IMR-90 (cell line): ENCODE measurements at regions not wholly inside any gene's neighbourhood (a gene's known extent, or its start where the extent isn't known, plus 50 kb on each side); places are given as distances from the start of the nearest gene placed in this dataset.

Experiments
- ATAC-seq: fragments of 200-7000 bp; cut with Tn5 transposase; 2 replicates; pipeline ENCODE4 v1.9.1; 2020; ENCODE audit warnings: low read depth, mild to moderate bottlenecking, moderate library complexity
- BruUV-seq: library from RNA; stranded (reverse); fragments of 400-500 nt; replicated peaks from 2 replicates; lab custom pipeline; 2021; lab: Mats Ljungman, UMichigan
- CTCF ChIA-PET: fragments of 300-600 bp; formaldehyde crosslinking; extraction: SDS; loops from one replicate; lab custom pipeline; 2021; ENCODE audit warnings: antibody characterized with exemption; lab: Yijun Ruan, JAX
- POLR2A ChIA-PET: fragments of 300-600 bp; sonication (Branson Sonifier 250); formaldehyde crosslinking; loops from one replicate; lab custom pipeline; 2022; ENCODE audit warnings: antibody characterized with exemption; ENCODE audit not compliant: unreplicated experiment; lab: Charles Lee
- DNase-seq: peaks from one replicate; pipeline ENCODE4 v3.0.0; 2013
- H2AFZ ChIP-seq: replicated peaks from 2 replicates; pipeline ENCODE3; 2013; ENCODE audit warnings: low read length, mild to moderate bottlenecking; ENCODE audit not compliant: poor library complexity
- H2AK5ac ChIP-seq: 2 replicates; pipeline ENCODE4 v1.6.1; 2013; ENCODE audit warnings: low read depth, low read length, inconsistent platforms
- H2AK9ac ChIP-seq: replicated peaks from 2 replicates; pipeline ENCODE3; 2013; ENCODE audit warnings: mild to moderate bottlenecking, low read depth, low read length, moderate library complexity; ENCODE audit not compliant: poor library complexity
- H2BK120ac ChIP-seq: 2 replicates; pipeline ENCODE4 v1.6.1; 2013; ENCODE audit warnings: low read depth, low read length, inconsistent platforms
- H2BK15ac ChIP-seq: 3 replicates; pipeline ENCODE4 v1.6.1; 2013; ENCODE audit warnings: low read depth, low read length, inconsistent platforms
- H2BK20ac ChIP-seq: 2 replicates; pipeline ENCODE4 v1.6.1; 2013; ENCODE audit warnings: low read depth, mild to moderate bottlenecking, inconsistent platforms, low read length, moderate library complexity
- H2BK5ac ChIP-seq: 2 replicates; pipeline ENCODE4 v1.6.1; 2013; ENCODE audit warnings: mild to moderate bottlenecking, low read depth, low read length, inconsistent platforms; ENCODE audit not compliant: poor library complexity, severe bottlenecking
- H3K14ac ChIP-seq: replicated peaks from 2 replicates; pipeline ENCODE4 v1.6.1; 2013; ENCODE audit warnings: low read depth, low read length, inconsistent platforms
- H3K18ac ChIP-seq: 2 replicates; pipeline ENCODE4 v1.6.1; 2013; ENCODE audit warnings: low read depth, low read length, control low read depth
- H3K23ac ChIP-seq: 2 replicates; pipeline ENCODE4 v1.6.1; 2013; ENCODE audit warnings: low read depth, low read length, inconsistent platforms
- H3K27ac ChIP-seq: 2 replicates; pipeline ENCODE4 v1.5.1; 2013; ENCODE audit warnings: mild to moderate bottlenecking, control low read depth, low read length; ENCODE audit not compliant: insufficient read depth
- H3K27me3 ChIP-seq: 2 replicates; pipeline ENCODE4 v1.6.1; 2013; ENCODE audit warnings: low read length; ENCODE audit not compliant: control insufficient read depth, insufficient read depth
- H3K36me3 ChIP-seq: 2 replicates; pipeline ENCODE4 v1.6.1; 2013; ENCODE audit warnings: low read length, mixed read lengths; ENCODE audit not compliant: control insufficient read depth, insufficient read depth
- H3K4ac ChIP-seq: 2 replicates; pipeline ENCODE4 v1.6.1; 2013; ENCODE audit warnings: low read depth, low read length, inconsistent platforms
- H3K4me1 ChIP-seq: 2 replicates; pipeline ENCODE4 v1.6.1; 2013; ENCODE audit warnings: low read length, mixed read lengths; ENCODE audit not compliant: control insufficient read depth, insufficient read depth
- H3K4me2 ChIP-seq: 2 replicates; pipeline ENCODE4 v1.6.1; 2013; ENCODE audit warnings: low read depth, mild to moderate bottlenecking, control low read depth, low read length, moderate library complexity
- H3K4me3 ChIP-seq: 2 replicates; pipeline ENCODE4 v1.5.1; 2013; ENCODE audit warnings: low read depth, mild to moderate bottlenecking, control low read depth, low read length, moderate library complexity; ENCODE audit not compliant: insufficient read depth
- H3K56ac ChIP-seq: 2 replicates; pipeline ENCODE4 v1.6.1; 2013; ENCODE audit warnings: low read length, inconsistent platforms; ENCODE audit not compliant: insufficient read depth; ENCODE audit errors: extremely low read depth
- H3K79me1 ChIP-seq, 2 experiments: 2 replicates each; pipeline ENCODE4 v1.6.1; 2013; ENCODE audit warnings: low read length in 2 of 2, inconsistent platforms in 1 of 2, low read depth in 1 of 2
- H3K9ac ChIP-seq: 2 replicates; pipeline ENCODE4 v1.6.1; 2013; ENCODE audit warnings: low read depth, low read length, control low read depth
- H3K9me1 ChIP-seq: 2 replicates; pipeline ENCODE4 v1.6.1; 2013; ENCODE audit warnings: low read length, inconsistent platforms; ENCODE audit not compliant: insufficient read depth
- H3K9me3 ChIP-seq: 2 replicates; pipeline ENCODE4 v1.6.1; 2013; ENCODE audit warnings: low read length; ENCODE audit not compliant: control insufficient read depth, insufficient read depth
- H4K20me1 ChIP-seq: 2 replicates; pipeline ENCODE4 v1.6.1; 2013; ENCODE audit warnings: low read length, inconsistent platforms; ENCODE audit not compliant: insufficient read depth
- H4K5ac ChIP-seq: 2 replicates; pipeline ENCODE4 v1.6.1; 2013; ENCODE audit warnings: mild to moderate bottlenecking, low read depth, low read length, control low read depth
- H4K8ac ChIP-seq, 2 experiments: 2 replicates each; pipeline ENCODE4 v1.6.1; 2013; ENCODE audit warnings: low read depth in 2 of 2, low read length in 2 of 2, control low read depth in 1 of 2, inconsistent platforms in 1 of 2
- H4K91ac ChIP-seq: 2 replicates; pipeline ENCODE4 v1.6.1; 2013; ENCODE audit warnings: low read depth, low read length, inconsistent platforms; ENCODE audit not compliant: insufficient read depth
- BHLHE40 ChIP-seq: fragments of 150-350 bp; IDR thresholded peaks from 2 replicates; pipeline ENCODE4 v1.6.1; 2016; ENCODE audit warnings: mild to moderate bottlenecking, low read depth, low read length
- CEBPB ChIP-seq: IDR thresholded peaks from 2 replicates; pipeline ENCODE4 v1.6.1; 2012; ENCODE audit warnings: low read depth, low read length, improper control_type of control experiment
- CHD1 ChIP-seq: IDR thresholded peaks from 2 replicates; pipeline ENCODE4 v1.6.1; 2012; ENCODE audit warnings: low read depth, low read length, improper control_type of control experiment
- CTCF ChIP-seq: conservative IDR thresholded peaks from 2 replicates; pipeline ENCODE4 v1.5.1; 2012; ENCODE audit warnings: mild to moderate bottlenecking, low read depth, low read length, improper control_type of control experiment
- ELK1 ChIP-seq: fragments of 150-350 bp; IDR thresholded peaks from 2 replicates; pipeline ENCODE4 v1.6.1; 2016; ENCODE audit warnings: low read depth, mild to moderate bottlenecking, low read length, moderate library complexity, borderline replicate concordance
- FOS ChIP-seq: fragments of 150-350 bp; IDR thresholded peaks from 2 replicates; pipeline ENCODE4 v1.6.1; 2016; ENCODE audit warnings: low read depth, low read length
- MAFK ChIP-seq: IDR thresholded peaks from 2 replicates; pipeline ENCODE4 v1.6.1; 2012; ENCODE audit warnings: low read depth, low read length, improper control_type of control experiment
- MAZ ChIP-seq: IDR thresholded peaks from 2 replicates; pipeline ENCODE4 v1.6.1; 2012; ENCODE audit warnings: low read depth, mild to moderate bottlenecking, low read length, improper control_type of control experiment, moderate library complexity, borderline replicate concordance
- MXI1 ChIP-seq: IDR thresholded peaks from 2 replicates; pipeline ENCODE4 v1.6.1; 2012; ENCODE audit warnings: low read depth, mild to moderate bottlenecking, low read length, moderate library complexity, borderline replicate concordance
- NFE2L2 ChIP-seq: fragments of 150-350 bp; IDR thresholded peaks from 2 replicates; pipeline ENCODE4 v1.6.1; 2016; ENCODE audit warnings: low read depth, mild to moderate bottlenecking, low read length
- POLR2A ChIP-seq: IDR thresholded peaks from 2 replicates; pipeline ENCODE4 v1.6.1; 2012; ENCODE audit warnings: mild to moderate bottlenecking, low read depth, low read length
- RAD21 ChIP-seq: IDR thresholded peaks from 2 replicates; pipeline ENCODE4 v1.6.1; 2012; ENCODE audit warnings: low read length, improper control_type of control experiment
- RCOR1 ChIP-seq: IDR thresholded peaks from 2 replicates; pipeline ENCODE4 v1.6.1; 2012; ENCODE audit warnings: mild to moderate bottlenecking, low read length, improper control_type of control experiment; ENCODE audit not compliant: insufficient replicate concordance
- RFX5 ChIP-seq: IDR thresholded peaks from 2 replicates; pipeline ENCODE4 v1.8.0; 2012; ENCODE audit warnings: low read depth, mild to moderate bottlenecking, low read length, moderate library complexity
- SMC3 ChIP-seq: fragments of 150-350 bp; IDR thresholded peaks from 2 replicates; pipeline ENCODE4 v1.6.1; 2016; ENCODE audit warnings: low read depth, mild to moderate bottlenecking, antibody characterized with exemption, low read length, moderate library complexity
- USF2 ChIP-seq: fragments of 150-350 bp; IDR thresholded peaks from 2 replicates; pipeline ENCODE4 v1.6.1; 2017; ENCODE audit warnings: mild to moderate bottlenecking, antibody characterized with exemption, low read length, low read depth
- WGBS, 2 experiments: methylation state at CpG; one replicate each; pipeline versions ENCODE4 v1.1.5 to v1.1.7; 2013; ENCODE audit warnings: missing lambda C conversion rate in 2 of 2; ENCODE audit not compliant: insufficient read length in 1 of 2; ENCODE audit errors: extremely low coverage in 2 of 2; 5-methylcytosine and 5-hydroxymethylcytosine counted together
- dilution Hi-C: fragments of 300-500 bp; cut with HindIII; formaldehyde crosslinking; loops from one replicate; pipeline ENCODE4 v1.14.3; 2018; ENCODE audit warnings: low sequenced_read_pairs; ENCODE audit not compliant: unreplicated experiment
- in situ Hi-C: fragments of 300-500 bp; cut with MboI; formaldehyde crosslinking; loops from 3 replicates; pipeline ENCODE4 v1.14.3; 2019; ENCODE audit warnings: low sequenced_read_pairs, inconsistent platforms, mixed read lengths
- intact Hi-C: fragments of 100-400 bp; cut with micrococcal nuclease; formaldehyde crosslinking; loops from 2 replicates; pipeline ENCODE4 v1.10.0; 2022

- no peaks in the 10 kb centered on the region for H4K20me1 ChIP-seq
- no peak overlapping the region for H2BK15ac ChIP-seq
- no peak overlapping the region for H4K91ac ChIP-seq
- no peak overlapping the region for H3K14ac ChIP-seq
- no peak overlapping the region for H3K56ac ChIP-seq
- H3K27me3 ChIP-seq: no peaks in the 10 kb centered on the region
- BruUV-seq: no TSS peak
- no peak for DNase-seq
- no peak overlapping the region for H3K27ac ChIP-seq
- in situ Hi-C loops (no loop called here), dilution Hi-C loops (no loop called here), intact Hi-C loops (no loop called here)
- no peak overlapping the region for H3K4me3 ChIP-seq
- no peaks in the 10 kb centered on the region for H3K36me3 ChIP-seq
- no peak for ATAC-seq
- H3K18ac ChIP-seq: no peak overlapping the region
- no peaks in the 10 kb centered on the region for H3K79me1 ChIP-seq
- H3K4me2 ChIP-seq: no peak overlapping the region
- H3K4ac ChIP-seq: no peak overlapping the region
- H3K9me3 ChIP-seq: no peaks in the 10 kb centered on the region
- ChIA-PET POLR2A (interaction anchor here (0.7 kb wide), 1 partner anchor 88 kb away, joined by 3 read pairs; no protein-coding TSS in a partner anchor), CTCF (no interaction called here)
- WGBS, 2 experiments: 0% methylated on average over 2 of the region's 3 CpGs; no CpG with 5 or more reads in 1 of the 2 experiments
- TF ChIP-seq RFX5: no peak
- no peak for TF ChIP-seq NFE2L2
- no peak for TF ChIP-seq CHD1
- no peak for TF ChIP-seq MAFK
- TF ChIP-seq FOS: no peak
- no peak for TF ChIP-seq MXI1
- no peak for TF ChIP-seq BHLHE40
- no peak for TF ChIP-seq RCOR1
- no peak for TF ChIP-seq CEBPB
- no peak for TF ChIP-seq MAZ
- TF ChIP-seq RAD21: no peak
- TF ChIP-seq SMC3: no peak
- no peak for TF ChIP-seq CTCF
- no peak for TF ChIP-seq ELK1
- TF ChIP-seq USF2: no peak
- no peak for TF ChIP-seq POLR2A
- no peaks in the 10 kb centered on the region for H3K4me1 ChIP-seq
- H2AK9ac ChIP-seq: no peak overlapping the region
- H2BK120ac ChIP-seq: no peak overlapping the region
- no peak overlapping the region for H3K9ac ChIP-seq
- H4K5ac ChIP-seq: no peak overlapping the region
- no peak overlapping the region for H2BK5ac ChIP-seq
- H3K9me1 ChIP-seq: no peaks in the 10 kb centered on the region
- H2AK5ac ChIP-seq: no peak overlapping the region
- no peak overlapping the region for H2BK20ac ChIP-seq
- no peak overlapping the region for H3K23ac ChIP-seq
- H2AFZ ChIP-seq: no peak overlapping the region
- H4K8ac ChIP-seq: no peak overlapping the region
These were observed 456.8 kb downstream of the MED13L start for GRCh38 chr12:115820656-115821055.
